ENCODE measurements at regions not wholly inside any gene's neighbourhood (a gene's known extent, or its start where the extent isn't known, plus 50 kb on each side); places are given as distances from the start of the nearest gene placed in this dataset.

DNA sequence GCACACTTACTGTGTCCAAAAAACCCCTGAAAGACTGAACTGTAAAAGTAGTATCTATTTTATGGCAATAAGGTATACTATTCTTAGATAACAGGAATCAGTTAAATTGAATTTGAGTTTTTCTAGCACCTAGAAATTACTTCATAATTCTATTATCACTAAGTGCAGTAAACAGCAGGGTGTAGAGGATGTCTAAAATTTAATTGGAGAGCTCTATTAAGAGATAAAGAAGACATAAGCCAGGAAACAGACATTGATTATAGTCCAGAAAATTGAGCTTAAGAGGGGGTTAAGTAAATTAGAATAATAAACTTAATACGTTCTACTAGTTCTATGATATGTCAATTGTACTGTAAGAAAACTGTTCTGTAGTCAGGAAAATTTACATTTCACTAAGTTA, 403.5 kb upstream of the CBLB start:
- no peak for DNase-seq (ENCODE audit: low spot score)

DNA sequence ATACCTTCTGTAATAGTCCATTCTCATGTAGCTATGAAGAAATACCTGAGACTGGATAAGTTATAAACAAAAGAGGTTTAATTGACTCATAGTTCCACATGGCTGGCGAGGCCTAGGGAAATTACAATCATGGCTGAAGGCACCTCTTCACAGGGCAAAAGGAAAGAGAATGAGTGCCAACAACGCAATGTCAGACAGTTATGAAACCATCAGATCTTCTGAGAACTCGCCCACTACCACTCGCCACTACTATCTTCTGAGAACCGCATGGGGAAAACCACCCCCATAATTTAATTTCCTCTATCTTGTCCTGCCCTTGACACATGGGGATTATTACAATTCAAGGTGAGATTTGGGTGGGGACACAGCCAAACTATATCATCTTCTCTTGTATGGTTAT, 406.8 kb upstream of the CBLB start:
- DNase-seq (ENCODE audit: low spot score) = no peak
- Histone ChIP-seq H3K27ac (no peak overlapping the region), H3K4me3 (no peak overlapping the region)
- TF ChIP-seq, protein P1, sequence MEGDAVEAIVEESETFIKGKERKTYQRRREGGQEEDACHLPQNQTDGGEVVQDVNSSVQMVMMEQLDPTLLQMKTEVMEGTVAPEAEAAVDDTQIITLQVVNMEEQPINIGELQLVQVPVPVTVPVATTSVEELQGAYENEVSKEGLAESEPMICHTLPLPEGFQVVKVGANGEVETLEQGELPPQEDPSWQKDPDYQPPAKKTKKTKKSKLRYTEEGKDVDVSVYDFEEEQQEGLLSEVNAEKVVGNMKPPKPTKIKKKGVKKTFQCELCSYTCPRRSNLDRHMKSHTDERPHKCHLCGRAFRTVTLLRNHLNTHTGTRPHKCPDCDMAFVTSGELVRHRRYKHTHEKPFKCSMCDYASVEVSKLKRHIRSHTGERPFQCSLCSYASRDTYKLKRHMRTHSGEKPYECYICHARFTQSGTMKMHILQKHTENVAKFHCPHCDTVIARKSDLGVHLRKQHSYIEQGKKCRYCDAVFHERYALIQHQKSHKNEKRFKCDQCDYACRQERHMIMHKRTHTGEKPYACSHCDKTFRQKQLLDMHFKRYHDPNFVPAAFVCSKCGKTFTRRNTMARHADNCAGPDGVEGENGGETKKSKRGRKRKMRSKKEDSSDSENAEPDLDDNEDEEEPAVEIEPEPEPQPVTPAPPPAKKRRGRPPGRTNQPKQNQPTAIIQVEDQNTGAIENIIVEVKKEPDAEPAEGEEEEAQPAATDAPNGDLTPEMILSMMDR (IDR thresholded peaks at IDR 0.05) = no peak

More for the DNA sequence above, 403.5 kb upstream of the CBLB start:
- H3K27ac ChIP-seq = no peak overlapping the region
- no peak overlapping the region for H3K4me3 ChIP-seq
- TF ChIP-seq, protein P1 (IDR thresholded peaks at IDR 0.05) = no peak

DNA sequence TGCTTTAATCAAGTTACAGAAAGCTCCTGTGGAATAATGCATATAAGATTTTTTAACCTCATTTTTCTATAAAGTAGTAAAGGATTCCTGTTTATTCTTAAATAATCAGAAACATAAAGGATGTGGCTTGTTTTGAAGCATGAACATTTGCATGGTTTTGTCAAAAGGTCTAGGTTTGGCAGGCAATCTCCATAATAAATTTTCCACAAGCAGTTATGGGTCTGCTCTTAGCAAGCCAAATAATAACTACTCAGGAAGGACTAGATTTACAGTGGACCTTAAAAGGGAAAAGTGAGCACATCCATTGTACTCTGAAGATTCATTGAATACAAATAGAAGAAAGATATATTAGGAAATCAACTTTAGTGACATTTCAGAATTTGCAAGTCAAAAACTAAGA, 407.3 kb upstream of the CBLB start:
- TF ChIP-seq, protein P1 (IDR thresholded peaks at IDR 0.05) = no peak
- H3K4me3 ChIP-seq = no peak overlapping the region
- no peak overlapping the region for H3K27ac ChIP-seq
- DNase-seq (ENCODE audit: low spot score) = no peak

DNA sequence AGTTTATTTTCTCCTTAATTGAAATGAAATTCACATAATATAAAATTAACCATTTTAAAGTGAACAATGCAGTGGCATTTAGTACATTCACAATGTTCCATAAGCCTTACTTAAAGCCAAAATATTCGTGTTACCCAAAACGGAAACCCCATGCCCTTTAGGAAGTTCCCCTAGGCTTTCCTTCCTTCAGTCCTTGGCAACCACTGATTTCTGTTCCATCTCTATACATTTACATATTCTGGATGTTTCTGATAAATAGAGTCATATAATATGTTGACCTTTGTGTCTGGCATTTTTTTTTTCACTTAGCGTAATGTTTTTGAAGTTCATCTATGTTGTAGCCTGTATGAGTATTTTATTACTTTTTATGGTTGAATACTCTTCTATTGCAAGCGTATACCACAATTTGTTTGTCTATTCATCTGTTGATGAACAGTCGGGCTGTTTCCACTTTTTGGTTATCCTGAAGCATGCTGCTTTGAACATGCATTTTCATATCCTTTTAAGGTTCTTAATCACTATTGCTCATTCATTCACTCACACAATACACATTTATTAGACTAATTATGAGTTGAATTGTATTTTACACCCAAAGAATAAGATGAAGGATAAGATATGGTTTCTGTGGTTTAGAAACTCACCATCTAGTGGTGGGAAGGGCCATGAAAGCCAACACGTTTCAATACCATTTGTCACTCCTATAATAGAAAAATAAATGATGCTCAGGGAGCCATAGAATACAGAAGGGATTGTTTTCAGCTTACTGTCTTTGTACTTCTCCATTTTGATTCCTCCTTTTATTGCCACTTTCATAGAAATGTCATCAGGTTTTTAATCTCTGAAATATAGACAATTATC, 408.2 kb upstream of the CBLB start:
- DNase-seq (ENCODE audit: low spot score) = no peak
- no peak overlapping the region for H3K27ac ChIP-seq
- TF ChIP-seq, protein P1 (IDR thresholded peaks at IDR 0.05) = no peak
- H3K4me3 ChIP-seq = no peak overlapping the region

DNA sequence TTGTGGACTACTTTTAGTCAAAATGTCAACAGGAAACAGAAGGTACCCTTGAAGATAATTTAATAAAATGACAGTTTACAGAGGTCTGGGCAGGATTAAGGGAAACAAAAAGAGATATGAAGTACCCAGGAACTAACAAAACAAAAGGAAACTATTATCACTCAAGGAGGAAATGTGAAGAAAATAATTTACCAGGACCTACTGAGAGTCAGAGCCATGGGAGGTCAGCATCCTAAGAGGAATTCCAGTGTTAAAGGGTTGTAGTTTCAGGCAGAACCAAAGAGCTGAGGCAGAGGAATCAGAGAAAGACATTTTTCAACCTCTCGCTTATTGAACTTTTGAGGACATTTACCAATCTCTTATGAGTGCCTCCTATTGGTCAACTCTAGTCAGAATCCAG, 408.9 kb upstream of the CBLB start:
- H3K4me3 ChIP-seq = no peak overlapping the region
- H3K27ac ChIP-seq = no peak overlapping the region
- TF ChIP-seq, protein P1 (IDR thresholded peaks at IDR 0.05) = no peak
- DNase-seq (ENCODE audit: low spot score) = no peak

DNA sequence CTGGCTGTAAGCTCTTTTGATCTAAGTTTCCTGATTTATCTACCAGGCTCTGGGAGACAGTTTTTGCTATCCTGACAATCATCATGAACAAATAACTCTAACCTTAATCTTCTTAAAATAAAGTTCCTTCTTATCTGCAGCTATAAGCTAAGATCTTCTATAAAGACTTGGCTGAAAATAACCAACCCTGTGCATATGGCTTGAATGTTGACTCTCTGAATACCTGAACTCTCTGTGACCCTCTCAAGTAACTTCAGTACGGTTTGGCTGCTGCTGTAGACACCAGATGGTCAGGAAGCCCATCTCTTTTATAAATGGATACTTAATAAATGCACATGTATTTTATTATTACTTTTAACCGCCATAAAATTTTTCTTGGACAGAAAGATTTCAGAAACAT, 412.4 kb upstream of the CBLB start:
- Histone ChIP-seq H3K27ac (no peak overlapping the region), H3K4me3 (no peak overlapping the region)
- no peak for DNase-seq (ENCODE audit: low spot score)
- TF ChIP-seq, protein P1 (IDR thresholded peaks at IDR 0.05) = no peak

DNA sequence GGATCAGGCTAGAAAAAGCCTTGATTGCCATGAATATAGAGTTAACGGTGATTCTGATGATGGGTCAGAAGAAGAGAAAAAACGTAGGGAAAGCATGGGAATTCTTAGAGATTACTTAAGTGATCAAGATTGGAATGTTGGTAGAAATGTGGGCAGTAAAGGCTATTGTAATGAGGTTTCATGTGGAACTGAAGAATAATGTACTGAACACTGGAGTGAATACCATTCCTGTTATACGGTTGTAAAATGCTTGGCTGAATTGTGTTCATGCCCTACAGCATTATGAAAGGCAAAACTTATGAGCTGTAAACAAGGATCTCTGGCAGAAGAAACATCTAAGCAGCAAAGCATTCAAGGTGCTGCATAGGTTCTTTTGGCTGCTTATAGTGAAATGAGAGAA, 414.1 kb upstream of the CBLB start:
- Histone ChIP-seq H3K4me3 (no peak overlapping the region), H3K27ac (no peak overlapping the region)
- TF ChIP-seq, protein P1 (IDR thresholded peaks at IDR 0.05) = no peak
- DNase-seq (ENCODE audit: low spot score) = no peak
